ENCODE measurements at regions not wholly inside any gene's neighbourhood (a gene's known extent, or its start where the extent isn't known, plus 50 kb on each side); places are given as distances from the start of the nearest gene placed in this dataset.

DNA sequence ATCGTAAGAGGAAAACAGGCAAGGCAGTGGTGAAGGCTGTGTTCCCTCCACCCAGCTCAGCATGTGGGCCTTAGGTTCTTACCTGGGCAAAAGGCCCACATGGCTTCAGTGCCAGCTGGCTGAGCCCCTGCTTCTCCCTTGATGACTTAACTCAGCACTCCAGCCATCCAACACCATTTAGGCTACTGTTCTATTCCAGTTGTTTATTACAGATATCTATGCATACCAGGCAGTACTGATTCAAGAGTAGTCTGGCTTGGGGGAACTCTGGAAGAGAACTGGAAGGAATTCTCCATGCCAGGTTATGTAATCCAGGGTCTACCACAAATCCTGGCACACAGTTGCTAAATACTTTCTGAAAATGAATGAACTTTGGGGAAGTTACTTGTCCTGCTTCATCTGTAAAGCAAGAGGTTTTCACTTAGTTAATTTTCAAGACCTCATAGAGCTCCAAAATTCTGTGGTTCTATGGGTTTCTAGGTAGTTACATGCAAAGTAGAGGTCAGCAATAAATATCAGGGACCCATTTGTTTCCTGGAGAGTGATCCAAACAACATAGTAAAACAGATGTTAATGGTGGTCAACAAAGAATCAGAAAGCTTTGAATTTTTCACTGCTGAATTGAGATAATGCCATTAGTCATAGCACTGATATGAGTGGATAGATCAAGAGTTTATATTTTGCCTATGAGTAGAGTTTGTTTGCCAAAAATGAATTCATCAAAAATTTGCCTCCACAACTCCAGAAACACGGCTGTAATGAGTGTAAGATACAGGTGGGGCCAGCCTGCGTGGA lies 88.2 kb upstream of the OSMR start:
- in situ Hi-C loops (cut with MboI; ENCODE audit: low sequenced_read_pairs, unreplicated experiment): no loop called here
- DNase-seq (ENCODE audit: low spot score): no peak

DNA sequence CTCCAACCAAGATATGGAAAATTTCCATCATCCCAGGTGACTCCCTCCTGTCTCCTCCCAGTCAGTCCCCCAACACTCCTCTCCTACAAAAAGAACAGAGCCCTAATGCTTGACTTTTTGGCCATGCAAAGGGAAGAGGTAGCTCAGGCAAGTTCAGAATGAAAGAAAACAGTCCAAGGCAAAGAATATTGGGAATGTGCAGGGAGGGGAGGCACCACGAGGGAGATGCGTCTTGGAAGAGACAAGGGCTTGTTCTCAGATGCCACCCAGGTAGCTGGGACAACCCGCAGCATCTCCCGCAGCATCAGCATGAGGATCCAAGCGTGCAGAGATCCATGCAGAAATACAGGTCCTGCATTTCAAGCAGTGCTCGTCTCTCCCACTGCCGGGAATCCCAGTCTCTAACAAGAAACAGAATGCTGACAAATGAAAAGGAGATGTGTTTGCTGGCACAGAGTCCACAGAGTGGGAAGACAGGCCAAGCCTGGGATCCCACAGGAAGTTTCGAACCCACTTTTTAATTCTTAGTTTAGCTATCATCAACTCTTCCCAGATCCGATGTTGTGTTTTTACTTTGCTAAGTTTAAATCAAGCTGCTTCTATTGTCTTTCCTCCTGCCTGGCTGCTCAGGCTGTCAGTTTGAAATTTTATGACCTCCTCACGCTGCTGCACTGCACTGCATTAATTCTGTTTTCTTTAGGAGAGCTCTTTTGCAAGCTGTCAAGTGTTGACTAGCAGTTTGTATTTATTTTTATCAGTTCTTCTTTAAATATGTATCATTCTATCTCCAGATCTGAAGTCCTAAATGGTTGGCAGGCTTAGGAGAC lies 86.8 kb upstream of the OSMR start:
- TF ChIP-seq, protein P1, sequence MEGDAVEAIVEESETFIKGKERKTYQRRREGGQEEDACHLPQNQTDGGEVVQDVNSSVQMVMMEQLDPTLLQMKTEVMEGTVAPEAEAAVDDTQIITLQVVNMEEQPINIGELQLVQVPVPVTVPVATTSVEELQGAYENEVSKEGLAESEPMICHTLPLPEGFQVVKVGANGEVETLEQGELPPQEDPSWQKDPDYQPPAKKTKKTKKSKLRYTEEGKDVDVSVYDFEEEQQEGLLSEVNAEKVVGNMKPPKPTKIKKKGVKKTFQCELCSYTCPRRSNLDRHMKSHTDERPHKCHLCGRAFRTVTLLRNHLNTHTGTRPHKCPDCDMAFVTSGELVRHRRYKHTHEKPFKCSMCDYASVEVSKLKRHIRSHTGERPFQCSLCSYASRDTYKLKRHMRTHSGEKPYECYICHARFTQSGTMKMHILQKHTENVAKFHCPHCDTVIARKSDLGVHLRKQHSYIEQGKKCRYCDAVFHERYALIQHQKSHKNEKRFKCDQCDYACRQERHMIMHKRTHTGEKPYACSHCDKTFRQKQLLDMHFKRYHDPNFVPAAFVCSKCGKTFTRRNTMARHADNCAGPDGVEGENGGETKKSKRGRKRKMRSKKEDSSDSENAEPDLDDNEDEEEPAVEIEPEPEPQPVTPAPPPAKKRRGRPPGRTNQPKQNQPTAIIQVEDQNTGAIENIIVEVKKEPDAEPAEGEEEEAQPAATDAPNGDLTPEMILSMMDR (IDR thresholded peaks at IDR 0.05; ENCODE audit: borderline replicate concordance, control extremely low read depth, extremely low read depth, insufficient read depth, missing control alignments): no peak
- no peak for DNase-seq (ENCODE audit: low spot score)
- in situ Hi-C loops (cut with MboI; ENCODE audit: low sequenced_read_pairs, unreplicated experiment): no loop called here

More for the DNA sequence above, 88.2 kb upstream of the OSMR start:
- TF ChIP-seq, protein P1 (IDR thresholded peaks at IDR 0.05; ENCODE audit: borderline replicate concordance, control extremely low read depth, extremely low read depth, insufficient read depth, missing control alignments): no peak

- no peak for DNase-seq (ENCODE audit: low spot score)
- in situ Hi-C loops (cut with MboI; ENCODE audit: low sequenced_read_pairs, unreplicated experiment): no loop called here
- TF ChIP-seq, protein P1 (IDR thresholded peaks at IDR 0.05; ENCODE audit: borderline replicate concordance, control extremely low read depth, extremely low read depth, insufficient read depth, missing control alignments): no peak
Measured at GRCh38 chr5:38764937-38765391, 80.8 kb upstream of the OSMR start.

GRCh38 chr5:38765399-38765861 lies 80.4 kb upstream of the OSMR start:
- no peak for DNase-seq (ENCODE audit: low spot score)
- TF ChIP-seq, protein P1 (IDR thresholded peaks at IDR 0.05; ENCODE audit: borderline replicate concordance, control extremely low read depth, extremely low read depth, insufficient read depth, missing control alignments): no peak
- in situ Hi-C loops (cut with MboI; ENCODE audit: low sequenced_read_pairs, unreplicated experiment): no loop called here

- TF ChIP-seq, protein P1 (IDR thresholded peaks at IDR 0.05; ENCODE audit: borderline replicate concordance, control extremely low read depth, extremely low read depth, insufficient read depth, missing control alignments): no peak
- no peak for DNase-seq (ENCODE audit: low spot score)
- in situ Hi-C loops (cut with MboI; ENCODE audit: low sequenced_read_pairs, unreplicated experiment): no loop called here
Measured at GRCh38 chr5:38766151-38766550, 79.7 kb upstream of the OSMR start.

DNA sequence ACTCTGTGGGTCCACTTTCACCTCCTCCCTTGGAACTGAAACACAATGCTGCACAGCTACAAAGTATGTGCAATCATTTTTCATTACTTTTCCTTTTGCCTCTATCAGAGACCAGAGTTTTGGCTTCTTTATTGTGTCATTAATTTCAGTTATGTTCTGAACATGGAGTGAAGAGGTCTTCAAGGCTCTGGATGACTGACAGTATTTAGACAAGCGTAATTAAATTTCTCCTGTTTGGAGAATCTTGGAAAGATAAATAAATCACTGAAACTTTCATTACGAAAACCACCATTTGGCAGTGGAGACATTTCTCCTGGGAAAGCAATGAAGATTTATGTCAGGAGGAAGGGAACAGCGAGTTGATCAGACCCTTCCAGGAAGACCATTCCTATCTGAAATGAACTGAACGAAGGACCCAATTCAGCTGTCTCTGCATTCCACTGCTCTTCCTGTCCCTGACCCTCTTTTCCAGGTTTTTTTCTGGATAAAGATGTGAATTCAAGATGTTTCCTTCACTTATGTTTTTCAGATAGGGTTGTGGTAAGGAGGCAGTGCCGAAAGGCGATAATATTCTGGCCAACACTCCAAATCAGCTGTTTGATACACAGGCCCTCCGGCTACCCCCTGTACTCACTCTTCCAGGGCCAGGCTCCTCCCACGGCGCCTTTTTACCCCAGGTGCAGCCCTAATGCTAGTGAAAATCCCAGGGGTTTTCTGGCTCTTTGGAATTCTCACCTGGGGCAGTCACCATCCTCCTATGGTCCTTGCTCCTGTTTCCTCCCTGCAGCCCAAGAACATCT lies 77.2 kb upstream of the OSMR start:
- in situ Hi-C loops (cut with MboI; ENCODE audit: low sequenced_read_pairs, unreplicated experiment): no loop called here
- TF ChIP-seq, protein P1 (IDR thresholded peaks at IDR 0.05; ENCODE audit: borderline replicate concordance, control extremely low read depth, extremely low read depth, insufficient read depth, missing control alignments): no peak
- DNase-seq (ENCODE audit: low spot score): no peak
